KOPT-K1 (cell line): ENCODE measurements at regions not wholly inside any gene's neighbourhood (a gene's known extent, or its start where the extent isn't known, plus 50 kb on each side); places are given as distances from the start of the nearest gene placed in this dataset.
"Not testable (repeated sequence)": the region's sequence is repeated elsewhere in the genome, so short reads cannot be mapped to it uniquely, and the experiment has no call there.

Source experiments
- H3K27ac ChIP-seq: fragments of 200-600 bp; sonication (generic); 2 replicates; pipeline ENCODE4 v1.5.1; 2016; ENCODE audit warnings: antibody characterized with exemption, mild to moderate bottlenecking, low read depth, low read length; ENCODE audit not compliant: poor library complexity, severe bottlenecking
- H3K36me3 ChIP-seq: fragments of 200-600 bp; sonication (generic); 2 replicates; pipeline ENCODE4 v1.5.1; 2017; ENCODE audit warnings: antibody characterized with exemption, mild to moderate bottlenecking, low read length, moderate library complexity; ENCODE audit not compliant: insufficient read depth
- H3K9me3 ChIP-seq: fragments of 200-600 bp; sonication (generic); 2 replicates; pipeline ENCODE4 v1.5.1; 2017; ENCODE audit warnings: antibody characterized with exemption, low read length, mild to moderate bottlenecking; ENCODE audit not compliant: insufficient read depth, poor library complexity, severe bottlenecking

GRCh38 chr7:65503434-65504152 is 129.9 kb downstream of the ZNF92 start:
- H3K27ac ChIP-seq, result no peak overlapping the region
- peaks cover 11% of the 10 kb centered on the region for H3K9me3 ChIP-seq
- no peaks in the 10 kb centered on the region for H3K36me3 ChIP-seq

DNA sequence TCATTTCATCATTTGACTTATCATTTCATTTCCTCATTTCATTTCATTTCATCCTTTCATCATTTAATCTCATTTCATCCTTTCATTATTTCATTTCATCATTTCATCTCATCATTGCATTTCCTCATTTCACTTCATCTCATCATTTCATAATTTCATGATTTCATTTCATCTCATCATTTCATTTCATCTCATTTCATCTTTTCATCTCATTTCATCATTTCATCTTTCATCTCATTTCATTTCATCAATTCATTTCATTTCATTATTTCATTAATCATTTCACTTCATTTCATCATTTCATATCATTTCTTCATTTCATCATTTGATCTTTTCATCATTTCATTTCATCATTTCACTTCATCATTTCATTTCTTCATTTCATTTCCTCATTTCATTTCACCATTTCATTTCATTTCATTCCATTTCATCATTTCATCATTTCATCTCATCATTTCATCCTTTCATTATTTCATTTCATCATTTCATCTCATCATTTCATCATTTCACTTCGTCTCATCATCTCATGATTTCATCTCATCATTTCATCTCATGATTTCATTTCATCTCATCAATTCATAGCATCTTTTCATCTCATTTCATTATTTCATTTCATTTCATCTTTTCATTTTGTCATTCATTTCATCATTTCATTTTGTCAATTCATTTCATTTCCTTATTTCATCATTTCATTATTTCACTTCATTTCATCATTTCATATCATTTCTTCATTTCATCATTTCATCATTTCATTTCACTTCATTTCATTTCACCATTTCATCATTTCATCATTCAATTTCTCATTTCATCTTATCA is 131.1 kb downstream of the ZNF92 start:
- not testable (repeated sequence) for H3K36me3 ChIP-seq, H3K27ac ChIP-seq
- peaks cover 20% of the 10 kb centered on the region for H3K9me3 ChIP-seq

- H3K9me3 ChIP-seq, result peaks cover 23% of the 10 kb centered on the region
- H3K36me3 ChIP-seq, H3K27ac ChIP-seq: not testable (repeated sequence)
These were observed 131.6 kb downstream of the ZNF92 start for GRCh38 chr7:65505320-65505633.

- H3K27ac ChIP-seq, result not testable (repeated sequence)
These were observed 135.1 kb downstream of the ZNF92 start for GRCh38 chr7:65508581-65509367.

GRCh38 chr7:65509368-65510186 is 135.9 kb downstream of the ZNF92 start:
- Histone ChIP-seq H3K27ac (no peak overlapping the region), H3K36me3 (no peaks in the 10 kb centered on the region), H3K9me3 (peaks cover 23% of the 10 kb centered on the region)

More at GRCh38 chr7:65508581-65509367, 135.1 kb downstream of the ZNF92 start:
- H3K36me3 ChIP-seq, result not testable (repeated sequence)
- peaks cover 23% of the 10 kb centered on the region for H3K9me3 ChIP-seq

DNA sequence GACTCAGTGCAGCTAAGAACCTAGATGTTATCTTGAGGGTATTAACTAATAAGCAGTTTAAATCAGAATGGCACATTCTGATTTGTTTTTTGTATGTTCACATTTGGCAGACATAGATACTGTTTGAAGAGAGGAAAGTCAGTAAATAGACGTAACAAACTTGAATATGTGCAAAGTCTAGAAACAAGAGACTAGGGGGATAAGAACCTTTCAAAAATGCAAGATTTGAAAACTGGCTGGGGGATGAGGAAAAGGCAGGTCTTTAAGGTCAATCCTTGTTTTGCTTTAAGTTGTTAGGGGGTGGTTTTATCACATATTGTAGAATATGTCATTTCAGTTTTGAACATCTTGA is 136.5 kb downstream of the ZNF92 start:
- peaks cover 17% of the 10 kb centered on the region for H3K9me3 ChIP-seq
- not testable (repeated sequence) for H3K27ac ChIP-seq, H3K36me3 ChIP-seq

- H3K9me3 ChIP-seq, H3K36me3 ChIP-seq, H3K27ac ChIP-seq: not testable (repeated sequence)
These were observed 146.1 kb downstream of the ZNF92 start for GRCh38 chr7:65519751-65520150.

DNA sequence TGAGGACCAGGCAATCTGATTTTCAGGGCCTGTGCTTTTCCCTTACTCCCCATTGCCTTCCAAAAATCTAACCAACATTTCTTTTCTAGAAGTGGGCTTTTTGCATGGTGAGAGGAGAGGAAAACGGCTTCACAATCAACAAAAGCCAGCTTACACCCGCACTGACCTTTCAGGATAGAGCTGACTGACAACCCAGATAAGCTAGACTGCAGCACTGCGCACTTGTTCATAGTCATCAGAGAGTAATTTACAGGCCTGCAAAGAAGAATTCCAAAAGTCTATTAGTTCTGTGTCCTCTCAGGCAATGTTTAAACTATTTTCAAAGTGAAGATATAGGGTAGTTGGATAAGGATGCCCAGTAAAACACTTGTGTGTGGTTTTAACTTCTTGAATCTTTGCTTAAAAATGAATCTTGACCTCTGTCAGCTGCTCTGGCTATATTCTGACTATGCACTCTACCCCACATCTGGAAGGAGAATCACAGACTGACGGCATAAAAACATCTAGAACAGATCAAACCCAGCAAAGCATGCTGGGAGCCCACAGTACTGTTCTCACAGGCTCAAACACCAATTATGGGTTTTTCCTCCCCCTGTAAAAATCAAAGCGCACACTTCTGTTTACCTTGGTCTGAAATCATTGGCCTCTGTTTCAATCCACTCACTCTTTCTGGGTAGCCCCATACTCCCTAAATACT is 172.0 kb downstream of the ZNF92 start:
- H3K9me3 ChIP-seq, H3K36me3 ChIP-seq, H3K27ac ChIP-seq: not testable (repeated sequence)

DNA sequence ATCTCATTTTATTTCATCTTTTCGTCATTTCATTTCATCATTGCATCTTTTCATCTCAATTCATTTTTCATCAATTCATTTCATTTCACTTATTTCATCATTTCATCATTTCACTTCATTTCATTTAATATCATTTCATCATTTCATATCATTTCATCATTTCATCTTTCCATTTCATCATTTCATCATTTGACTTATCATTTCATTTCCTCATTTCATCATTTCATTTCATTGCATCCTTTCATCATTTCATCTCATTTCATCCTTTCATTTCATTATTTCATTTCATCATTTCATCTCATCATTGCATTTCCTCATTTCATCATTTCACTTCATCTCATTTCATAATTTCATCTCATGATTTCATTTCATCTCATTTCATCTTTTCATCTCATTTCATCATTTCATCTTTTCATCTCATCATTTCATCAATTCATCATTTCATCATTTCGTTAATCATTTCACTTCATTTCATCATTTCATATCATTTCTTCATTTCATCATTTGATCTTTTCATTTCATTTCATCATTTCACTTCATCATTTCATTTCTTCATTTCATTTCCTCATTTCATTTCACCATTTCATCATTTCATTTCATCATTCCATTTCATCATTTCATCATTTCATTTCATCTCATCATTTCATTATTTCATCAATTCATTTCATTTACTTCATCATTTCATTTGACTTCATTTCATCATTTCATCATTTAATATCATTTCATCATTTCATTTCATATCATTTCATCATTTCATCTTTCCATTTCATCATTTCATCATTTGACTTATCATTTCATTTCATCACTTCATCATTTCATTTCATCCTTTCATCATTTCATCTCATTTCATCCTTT is 176.2 kb downstream of the ZNF92 start:
- not testable (repeated sequence) for H3K36me3 ChIP-seq, H3K9me3 ChIP-seq, H3K27ac ChIP-seq

DNA sequence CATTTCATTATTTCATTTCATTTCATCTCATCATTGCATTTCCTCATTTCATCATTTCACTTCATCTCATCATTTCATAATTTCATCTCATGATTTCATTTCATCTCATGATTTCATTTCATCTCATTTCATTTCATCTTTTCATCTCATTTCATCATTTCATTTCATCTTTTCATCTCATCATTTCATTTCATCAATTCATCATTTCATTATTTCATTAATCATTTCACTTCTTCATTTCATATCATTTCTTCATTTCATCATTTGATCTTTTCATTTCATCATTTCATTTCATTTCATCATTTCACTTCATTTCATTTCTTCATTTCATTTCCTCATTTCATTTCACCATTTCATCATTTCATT is 176.8 kb downstream of the ZNF92 start:
- H3K9me3 ChIP-seq, H3K36me3 ChIP-seq, H3K27ac ChIP-seq: not testable (repeated sequence)

GRCh38 chr7:65551042-65551441 is 177.4 kb downstream of the ZNF92 start:
- not testable (repeated sequence) for H3K9me3 ChIP-seq, H3K36me3 ChIP-seq, H3K27ac ChIP-seq

- H3K36me3 ChIP-seq, H3K9me3 ChIP-seq, H3K27ac ChIP-seq: not testable (repeated sequence)
These were observed 181.2 kb downstream of the ZNF92 start for GRCh38 chr7:65554553-65555476.

DNA sequence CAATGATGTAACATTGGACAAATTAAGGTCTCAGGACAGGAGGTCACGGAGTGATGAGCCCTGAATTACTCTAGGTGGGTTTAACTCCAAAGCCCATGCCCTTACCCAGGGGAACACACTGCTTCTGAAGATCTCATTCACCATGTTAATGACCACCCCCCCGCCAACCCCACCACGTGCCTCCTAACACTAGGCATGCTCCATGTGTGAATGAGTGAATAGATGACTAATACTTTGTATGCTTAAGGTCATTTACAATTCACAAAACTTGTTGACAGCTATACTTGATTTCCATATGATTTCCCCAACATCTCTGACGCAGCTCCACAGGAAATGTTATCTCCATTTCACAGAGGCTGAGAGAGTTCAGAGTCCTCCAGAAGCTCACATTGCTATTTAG is 184.9 kb downstream of the ZNF92 start:
- H3K9me3 ChIP-seq, H3K27ac ChIP-seq, H3K36me3 ChIP-seq: not testable (repeated sequence)
